DND-41 (cell line): ENCODE measurements at regions not wholly inside any gene's neighbourhood (a gene's known extent, or its start where the extent isn't known, plus 50 kb on each side); places are given as distances from the start of the nearest gene placed in this dataset.

Experiments used
- ATAC-seq: fragments of 200-7000 bp; cut with Tn5 transposase; 3 replicates; pipeline ENCODE4 v1.9.1; 2021; ENCODE audit warnings: low read depth; ENCODE audit not compliant: insufficient read depth
- DNase-seq: peaks from one replicate; pipeline ENCODE4 v3.0.0-alpha.2; 2020
- H2AFZ ChIP-seq: 2 replicates; pipeline ENCODE4 v1.6.0; 2012; ENCODE audit warnings: low read depth, low read length
- H3K27ac ChIP-seq: 2 replicates; pipeline ENCODE4 v1.5.1; 2012; ENCODE audit warnings: low read length, inconsistent platforms
- H3K27me3 ChIP-seq: fragments of 200-600 bp; sonication (generic); 2 replicates; pipeline ENCODE4 v1.6.0; 2012; ENCODE audit warnings: low read length, mild to moderate bottlenecking, inconsistent platforms; ENCODE audit not compliant: insufficient read depth, poor library complexity
- H3K36me3 ChIP-seq: 2 replicates; pipeline ENCODE4 v1.5.1; 2012; ENCODE audit warnings: low read length, inconsistent platforms; ENCODE audit not compliant: insufficient read depth
- H3K4me1 ChIP-seq: 2 replicates; pipeline ENCODE4 v1.5.1; 2012; ENCODE audit warnings: mild to moderate bottlenecking, low read length; ENCODE audit not compliant: insufficient read depth
- H3K4me2 ChIP-seq: 2 replicates; pipeline ENCODE4 v1.6.0; 2012; ENCODE audit warnings: mild to moderate bottlenecking, moderate library complexity, low read length, inconsistent platforms; ENCODE audit not compliant: insufficient read depth
- H3K4me3 ChIP-seq, 2 experiments: fragments of 200-600 bp in 1 of 2; shearing (Covaris generic) in 1 of 2; 2 replicates each; pipeline ENCODE4 v1.5.1; 2012 to 2016; ENCODE audit warnings: inconsistent platforms in 2 of 2, low read length in 2 of 2, mild to moderate bottlenecking in 2 of 2, low read depth in 1 of 2, moderate library complexity in 1 of 2
- H3K79me2 ChIP-seq: 2 replicates; pipeline ENCODE4 v1.6.0; 2012; ENCODE audit warnings: low read length, inconsistent platforms; ENCODE audit not compliant: insufficient read depth
- H3K9ac ChIP-seq: 2 replicates; pipeline ENCODE4 v1.6.0; 2012; ENCODE audit warnings: low read depth, mild to moderate bottlenecking, inconsistent platforms, low read length, moderate library complexity
- H3K9me3 ChIP-seq: 2 replicates; pipeline ENCODE4 v1.5.1; 2012; ENCODE audit warnings: low read length, moderate library complexity, mild to moderate bottlenecking, inconsistent platforms; ENCODE audit not compliant: insufficient read depth, severe bottlenecking
- H4K20me1 ChIP-seq: 2 replicates; pipeline ENCODE4 v1.6.0; 2012; ENCODE audit warnings: low read length; ENCODE audit not compliant: insufficient read depth
- CTCF ChIP-seq: IDR thresholded peaks from 2 replicates; pipeline ENCODE4 v1.5.1; 2012; ENCODE audit warnings: borderline replicate concordance, low read length, moderate library complexity, mild to moderate bottlenecking; ENCODE audit not compliant: poor library complexity, severe bottlenecking; ENCODE audit errors: extremely low read depth
- EZH2 ChIP-seq: IDR thresholded peaks from 3 replicates; pipeline ENCODE4 v1.6.1; 2012; ENCODE audit warnings: borderline replicate concordance, low read depth, mild to moderate bottlenecking, moderate library complexity, low read length, inconsistent platforms; ENCODE audit not compliant: severe bottlenecking

- ATAC-seq (no peak), DNase-seq (no peak)
- no peaks in the 10 kb centered on the region for H3K27me3 ChIP-seq
- no peaks in the 10 kb centered on the region for H3K79me2 ChIP-seq
- no peaks in the 10 kb centered on the region for H3K4me1 ChIP-seq
- H3K4me2 ChIP-seq: no peak overlapping the region
- H3K9me3 ChIP-seq: no peaks in the 10 kb centered on the region
- H3K36me3 ChIP-seq: no peaks in the 10 kb centered on the region
- TF ChIP-seq CTCF (no peak), EZH2 (no peak)
- no peak overlapping the region for H3K9ac ChIP-seq
- H3K4me3 ChIP-seq: no peak overlapping the region
- H2AFZ ChIP-seq: no peak overlapping the region
- no peak overlapping the region for H3K27ac ChIP-seq
- no peaks in the 10 kb centered on the region for H4K20me1 ChIP-seq
These were observed 124.0 kb upstream of the PPARGC1A start for GRCh38 chr4:24013668-24014422.

GRCh38 chr4:24010994-24011393 lies 121.1 kb upstream of the PPARGC1A start:
- Histone ChIP-seq H3K9me3 (no peaks in the 10 kb centered on the region), H3K9ac (no peak overlapping the region), H3K36me3 (no peaks in the 10 kb centered on the region), H4K20me1 (no peaks in the 10 kb centered on the region), H3K27ac (no peak overlapping the region), H2AFZ (no peak overlapping the region), H3K4me1 (no peaks in the 10 kb centered on the region), H3K4me3 (no peak overlapping the region), H3K4me2 (no peak overlapping the region), H3K79me2 (no peaks in the 10 kb centered on the region), H3K27me3 (no peaks in the 10 kb centered on the region)
- DNase-seq: no peak
- no peak for TF ChIP-seq EZH2
- no peak for ATAC-seq

- no peaks in the 10 kb centered on the region for H3K36me3 ChIP-seq
- no peak overlapping the region for H3K9ac ChIP-seq
- DNase-seq (no peak), ATAC-seq (no peak)
- no peak overlapping the region for H2AFZ ChIP-seq
- no peaks in the 10 kb centered on the region for H4K20me1 ChIP-seq
- H3K4me1 ChIP-seq: no peaks in the 10 kb centered on the region
- no peak overlapping the region for H3K4me2 ChIP-seq
- no peaks in the 10 kb centered on the region for H3K27me3 ChIP-seq
- H3K79me2 ChIP-seq: no peaks in the 10 kb centered on the region
- H3K9me3 ChIP-seq: no peaks in the 10 kb centered on the region
- TF ChIP-seq EZH2: no peak
- TF ChIP-seq CTCF: no peak
- no peak overlapping the region for H3K27ac ChIP-seq
- no peak overlapping the region for H3K4me3 ChIP-seq
These were observed 120.7 kb upstream of the PPARGC1A start for GRCh38 chr4:24010573-24010972.

- Histone ChIP-seq H3K9me3 (no peaks in the 10 kb centered on the region), H2AFZ (no peak overlapping the region), H3K4me1 (no peaks in the 10 kb centered on the region), H3K4me3 (no peak overlapping the region), H3K36me3 (no peaks in the 10 kb centered on the region), H4K20me1 (no peaks in the 10 kb centered on the region), H3K79me2 (no peaks in the 10 kb centered on the region), H3K9ac (no peak overlapping the region), H3K27me3 (no peaks in the 10 kb centered on the region), H3K4me2 (no peak overlapping the region), H3K27ac (no peak overlapping the region)
- TF ChIP-seq EZH2 (no peak), CTCF (no peak)
- DNase-seq (no peak), ATAC-seq (no peak)
These were observed 118.0 kb upstream of the PPARGC1A start for GRCh38 chr4:24007860-24008261.
